ENCODE measurements at regions not wholly inside any gene's neighbourhood (a gene's known extent, or its start where the extent isn't known, plus 50 kb on each side); places are given as distances from the start of the nearest gene placed in this dataset.

DNA sequence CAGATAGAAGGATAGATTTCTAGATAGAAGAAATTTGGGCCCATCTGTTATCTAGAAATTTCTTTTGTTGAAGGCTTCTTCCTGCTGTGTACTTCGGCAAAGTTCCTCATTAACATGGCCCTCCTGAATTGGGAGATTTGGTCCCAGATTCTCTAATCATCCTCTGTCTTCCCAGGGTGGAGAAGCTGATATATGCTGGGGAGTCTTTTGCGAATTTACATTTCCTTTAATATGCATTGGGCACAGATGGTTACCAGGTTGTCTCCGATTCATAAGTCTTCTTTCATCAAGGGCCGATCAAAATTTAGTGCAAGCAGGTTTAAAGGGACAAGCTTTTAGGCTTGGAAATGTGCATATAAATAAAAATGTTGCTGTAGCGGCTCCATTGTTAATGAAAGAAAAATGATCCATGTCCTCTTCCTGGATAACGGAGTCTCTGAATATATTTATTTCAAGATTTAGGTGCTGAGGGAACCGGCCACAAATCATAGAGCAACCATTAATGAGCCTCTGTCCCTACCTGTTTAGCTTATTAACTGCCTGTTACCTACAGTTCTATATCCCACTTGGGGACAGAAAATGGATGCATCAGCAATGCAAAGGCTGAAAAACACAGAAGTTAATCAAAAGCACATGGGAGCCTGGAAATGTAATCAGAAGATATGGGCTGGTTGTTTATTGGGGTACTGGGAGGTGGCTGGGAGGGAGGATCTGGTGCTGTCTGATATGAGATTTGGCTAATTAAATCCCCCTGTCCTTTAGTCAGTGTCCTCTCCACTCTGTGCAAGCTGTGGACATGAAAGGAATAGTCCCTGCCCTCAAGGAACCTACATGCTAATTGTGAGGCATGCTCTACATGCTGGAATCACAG is 234.7 kb downstream of the MAN2A1 start:
- no peak overlapping the region for H3K27ac ChIP-seq (ENCODE audit: low read depth, low read length)
- intact Hi-C loops (cut with micrococcal nuclease) = loop anchor here (5.0 kb wide), 1 partner anchor 107 kb away; no protein-coding TSS in a partner anchor
- DNase-seq = no peak
- H3K36me3 ChIP-seq (ENCODE audit: insufficient read depth, low read length) = no peaks in the 10 kb centered on the region
- no peak overlapping the region for H3K4me3 ChIP-seq (ENCODE audit: low read length in 2 of 2)
- peak overlapping the region in 2 of 7 donors; percentile 58 to 69 for H3K27ac Mint-ChIP-seq
- ChIA-PET POLR2A (ENCODE audit: partially characterized antibody) (interaction anchor here (1.0 kb wide), 1 partner anchor 235 kb away, joined by 3 read pairs; the partner anchor contains the start of gene MAN2A1), CTCF (ENCODE audit: partially characterized antibody) (interaction anchor here (0.7 to 0.9 kb wide), 2 partner anchors 21 to 234 kb away, joined by 3 read pairs; no protein-coding TSS in a partner anchor)
- H3K9me3 ChIP-seq (ENCODE audit: control insufficient read depth in 1 of 2, low read length in 2 of 2) = no peaks in the 10 kb centered on the region
- no peak overlapping the region for H3K4me3 Mint-ChIP-seq
- no peaks in the 10 kb centered on the region for H3K36me3 Mint-ChIP-seq
- H3K27me3 ChIP-seq (ENCODE audit: insufficient read depth, low read length) = no peaks in the 10 kb centered on the region
- peaks cover 32 to 43% (median 38%) of the 10 kb centered on the region in 4 donors for H3K4me1 Mint-ChIP-seq
- H3K27me3 Mint-ChIP-seq = no peaks in the 10 kb centered on the region
- H3K4me1 ChIP-seq (ENCODE audit: insufficient read depth, low read length) = peaks cover 43% of the 10 kb centered on the region
- H3K9me3 Mint-ChIP-seq = peaks cover 0 to 2% (median 0%) of the 10 kb centered on the region in 8 donors

DNA sequence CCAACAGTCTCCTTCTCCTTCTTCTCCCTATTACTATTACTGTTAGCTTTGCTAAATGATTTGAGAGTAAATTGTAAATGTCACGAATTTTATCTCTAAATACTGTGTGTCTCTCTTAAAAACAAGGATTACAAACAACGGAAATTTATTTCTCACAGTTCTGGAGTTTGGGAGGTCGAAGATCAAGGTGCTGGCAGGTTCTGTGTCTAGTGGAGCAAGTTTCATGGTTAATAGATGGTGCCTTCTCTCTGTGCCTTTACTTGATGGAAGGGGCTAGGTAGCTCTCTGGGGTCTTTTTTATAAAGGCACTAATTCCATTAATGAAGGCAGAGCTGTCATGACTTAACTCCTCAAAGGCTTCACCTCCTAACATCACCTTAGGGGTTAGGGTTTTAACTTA is 237.9 kb downstream of the MAN2A1 start:
- CTCF ChIA-PET (ENCODE audit: partially characterized antibody) = no interaction called here
- H3K27me3 Mint-ChIP-seq = peaks cover 0 to 1% of the 10 kb centered on the region in 2 donors
- intact Hi-C loops (cut with micrococcal nuclease) = no loop called here
- H3K27ac ChIP-seq (ENCODE audit: low read depth, low read length) = no peak overlapping the region
- no peaks in the 10 kb centered on the region for H3K36me3 Mint-ChIP-seq
- no peak overlapping the region for H3K4me3 ChIP-seq (ENCODE audit: low read length in 2 of 2)
- peaks cover 17% of the 10 kb centered on the region for H3K4me1 ChIP-seq (ENCODE audit: insufficient read depth, low read length)
- H3K9me3 ChIP-seq (ENCODE audit: control insufficient read depth in 1 of 2, low read length in 2 of 2) = no peaks in the 10 kb centered on the region
- H3K36me3 ChIP-seq (ENCODE audit: insufficient read depth, low read length) = no peaks in the 10 kb centered on the region
- POLR2A ChIA-PET (ENCODE audit: partially characterized antibody) = interaction anchor here (0.6 kb wide), 1 partner anchor 125 kb away, joined by 6 read pairs; no protein-coding TSS in a partner anchor
- no peaks in the 10 kb centered on the region for H3K27me3 ChIP-seq (ENCODE audit: insufficient read depth, low read length)
- no peak for DNase-seq
- no peak overlapping the region for H3K4me3 Mint-ChIP-seq
- no peak overlapping the region for H3K27ac Mint-ChIP-seq
- H3K9me3 Mint-ChIP-seq = peaks cover 0 to 2% (median 0%) of the 10 kb centered on the region in 8 donors
- H3K4me1 Mint-ChIP-seq = peaks cover 10 to 23% (median 14%) of the 10 kb centered on the region in 4 donors

DNA sequence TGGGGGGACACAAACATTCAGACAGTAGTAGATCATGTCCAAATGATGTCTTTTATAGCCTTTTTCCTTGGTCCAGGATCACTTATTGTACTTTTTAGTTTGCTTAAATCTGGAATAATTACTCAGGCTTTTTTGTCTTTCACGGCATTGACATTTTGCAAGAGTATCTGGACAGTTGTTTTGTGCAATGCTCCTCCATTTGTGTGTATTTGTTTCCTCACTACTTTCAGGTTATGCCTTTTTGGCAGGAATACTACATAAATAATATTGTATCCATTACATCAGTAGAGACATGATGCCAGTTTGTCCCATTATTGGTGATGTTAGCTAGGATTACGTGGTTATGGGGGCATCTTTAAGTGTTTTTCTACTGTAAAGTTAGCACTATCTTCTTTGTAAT is 238.3 kb downstream of the MAN2A1 start:
- intact Hi-C loops (cut with micrococcal nuclease) = no loop called here

GRCh38 chr5:109928811-109929210 is 239.1 kb downstream of the MAN2A1 start:
- ChIA-PET POLR2A (ENCODE audit: partially characterized antibody) (no interaction called here), CTCF (ENCODE audit: partially characterized antibody) (no interaction called here)
- H3K4me1 ChIP-seq (ENCODE audit: insufficient read depth, low read length) = peaks cover 6% of the 10 kb centered on the region
- H3K27ac ChIP-seq (ENCODE audit: low read depth, low read length) = no peak overlapping the region
- Mint-ChIP-seq H3K4me1 (peaks cover 2 to 11% (median 5%) of the 10 kb centered on the region in 4 donors), H3K27ac (no peak overlapping the region), H3K36me3 (no peaks in the 10 kb centered on the region), H3K9me3 (peaks cover 0 to 2% (median 0%) of the 10 kb centered on the region in 8 donors), H3K27me3 (peaks cover 0 to 2% of the 10 kb centered on the region in 2 donors), H3K4me3 (no peak overlapping the region)
- no peak for DNase-seq
- H3K4me3 ChIP-seq (ENCODE audit: low read length in 2 of 2) = no peak overlapping the region
- no peaks in the 10 kb centered on the region for H3K36me3 ChIP-seq (ENCODE audit: insufficient read depth, low read length)
- intact Hi-C loops (cut with micrococcal nuclease) = no loop called here
- no peaks in the 10 kb centered on the region for H3K9me3 ChIP-seq (ENCODE audit: control insufficient read depth in 1 of 2, low read length in 2 of 2)
- H3K27me3 ChIP-seq (ENCODE audit: insufficient read depth, low read length) = no peaks in the 10 kb centered on the region

More for the DNA sequence above, 238.3 kb downstream of the MAN2A1 start:
- ChIA-PET POLR2A (ENCODE audit: partially characterized antibody) (no interaction called here), CTCF (ENCODE audit: partially characterized antibody) (no interaction called here)
- Mint-ChIP-seq H3K4me1 (peaks cover 9 to 19% (median 12%) of the 10 kb centered on the region in 4 donors), H3K36me3 (no peaks in the 10 kb centered on the region), H3K27me3 (peaks cover 0 to 2% of the 10 kb centered on the region in 2 donors), H3K27ac (no peak overlapping the region), H3K9me3 (peaks cover 0 to 2% (median 0%) of the 10 kb centered on the region in 8 donors), H3K4me3 (no peak overlapping the region)
- no peak for DNase-seq
- no peak overlapping the region for H3K4me3 ChIP-seq (ENCODE audit: low read length in 2 of 2)
- H3K27ac ChIP-seq (ENCODE audit: low read depth, low read length) = no peak overlapping the region
- H3K36me3 ChIP-seq (ENCODE audit: insufficient read depth, low read length) = no peaks in the 10 kb centered on the region
- H3K4me1 ChIP-seq (ENCODE audit: insufficient read depth, low read length) = peaks cover 13% of the 10 kb centered on the region
- no peaks in the 10 kb centered on the region for H3K27me3 ChIP-seq (ENCODE audit: insufficient read depth, low read length)
- no peaks in the 10 kb centered on the region for H3K9me3 ChIP-seq (ENCODE audit: control insufficient read depth in 1 of 2, low read length in 2 of 2)

DNA sequence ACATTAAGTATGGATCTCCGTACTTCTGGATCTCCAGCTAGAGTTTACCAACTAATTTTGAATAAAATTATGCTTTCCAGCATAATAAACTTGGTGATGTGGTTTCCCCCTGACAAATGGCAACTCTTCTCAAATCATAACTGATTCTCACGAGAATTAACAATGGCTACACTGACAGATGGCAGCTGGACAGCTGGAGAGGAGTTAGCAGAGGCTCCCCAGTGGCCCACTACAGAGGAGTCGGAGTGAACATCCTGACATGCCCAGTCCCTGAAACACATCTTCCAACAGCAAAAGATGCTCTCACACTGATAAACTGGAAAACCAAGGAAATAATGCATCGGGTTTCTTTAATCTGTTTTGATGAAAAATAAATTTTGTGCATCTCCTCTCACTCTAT is 239.6 kb downstream of the MAN2A1 start:
- Histone ChIP-seq H3K4me1 (ENCODE audit: insufficient read depth, low read length) (no peaks in the 10 kb centered on the region), H3K36me3 (ENCODE audit: insufficient read depth, low read length) (no peaks in the 10 kb centered on the region), H3K9me3 (ENCODE audit: control insufficient read depth in 1 of 2, low read length in 2 of 2) (no peaks in the 10 kb centered on the region), H3K27ac (ENCODE audit: low read depth, low read length) (no peak overlapping the region), H3K4me3 (ENCODE audit: low read length in 2 of 2) (no peak overlapping the region), H3K27me3 (ENCODE audit: insufficient read depth, low read length) (no peaks in the 10 kb centered on the region)
- DNase-seq = no peak
- intact Hi-C loops (cut with micrococcal nuclease) = no loop called here
- no peak overlapping the region for H3K4me3 Mint-ChIP-seq
- peaks cover 0 to 2% (median 0%) of the 10 kb centered on the region in 8 donors for H3K9me3 Mint-ChIP-seq
- CTCF ChIA-PET (ENCODE audit: partially characterized antibody) = no interaction called here
- no peak overlapping the region for H3K27ac Mint-ChIP-seq
- H3K36me3 Mint-ChIP-seq = no peaks in the 10 kb centered on the region
- POLR2A ChIA-PET (ENCODE audit: partially characterized antibody) = no interaction called here
- H3K27me3 Mint-ChIP-seq = peaks cover 0 to 2% of the 10 kb centered on the region in 2 donors
- peaks cover 0 to 5% (median under 1%) of the 10 kb centered on the region in 4 donors for H3K4me1 Mint-ChIP-seq

- Histone ChIP-seq H3K36me3 (ENCODE audit: insufficient read depth, low read length) (no peaks in the 10 kb centered on the region), H3K27ac (ENCODE audit: low read depth, low read length) (no peak overlapping the region), H3K9me3 (ENCODE audit: control insufficient read depth in 1 of 2, low read length in 2 of 2) (no peaks in the 10 kb centered on the region), H3K4me3 (ENCODE audit: low read length in 2 of 2) (no peak overlapping the region), H3K27me3 (ENCODE audit: insufficient read depth, low read length) (no peaks in the 10 kb centered on the region), H3K4me1 (ENCODE audit: insufficient read depth, low read length) (no peaks in the 10 kb centered on the region)
- Mint-ChIP-seq H3K27me3 (peaks cover 0 to 2% of the 10 kb centered on the region in 2 donors), H3K27ac (no peak overlapping the region), H3K4me1 (peaks cover 0 to 1% (median 0%) of the 10 kb centered on the region in 4 donors), H3K9me3 (peaks cover 0 to 2% (median 0%) of the 10 kb centered on the region in 8 donors), H3K36me3 (no peaks in the 10 kb centered on the region), H3K4me3 (no peak overlapping the region)
- POLR2A ChIA-PET (ENCODE audit: partially characterized antibody) = no interaction called here
- CTCF ChIA-PET (ENCODE audit: partially characterized antibody) = no interaction called here
- DNase-seq = no peak
- intact Hi-C loops (cut with micrococcal nuclease) = no loop called here
These were observed 240.2 kb downstream of the MAN2A1 start for GRCh38 chr5:109929911-109930310.

GRCh38 chr5:109931049-109931780 is 241.5 kb downstream of the MAN2A1 start:
- H3K9me3 ChIP-seq (ENCODE audit: control insufficient read depth in 1 of 2, low read length in 2 of 2) = no peaks in the 10 kb centered on the region
- Mint-ChIP-seq H3K27me3 (peaks cover 0 to 2% of the 10 kb centered on the region in 2 donors), H3K9me3 (no peaks in the 10 kb centered on the region), H3K4me1 (no peaks in the 10 kb centered on the region), H3K36me3 (no peaks in the 10 kb centered on the region), H3K4me3 (peak overlapping the region in 2 of 8 donors; percentile 15 to 23), H3K27ac (peak overlapping the region in 1 of 7 donors; percentile 11)
- H3K36me3 ChIP-seq (ENCODE audit: insufficient read depth, low read length) = no peaks in the 10 kb centered on the region
- no peaks in the 10 kb centered on the region for H3K4me1 ChIP-seq (ENCODE audit: insufficient read depth, low read length)
- ChIA-PET CTCF (ENCODE audit: partially characterized antibody) (no interaction called here), POLR2A (ENCODE audit: partially characterized antibody) (no interaction called here)
- no peak overlapping the region for H3K4me3 ChIP-seq (ENCODE audit: low read length in 2 of 2)
- intact Hi-C loops (cut with micrococcal nuclease) = no loop called here
- no peak overlapping the region for H3K27ac ChIP-seq (ENCODE audit: low read depth, low read length)
- no peaks in the 10 kb centered on the region for H3K27me3 ChIP-seq (ENCODE audit: insufficient read depth, low read length)
- DNase-seq = no peak
